ENCODE measurements at regions not wholly inside any gene's neighbourhood (a gene's known extent, or its start where the extent isn't known, plus 50 kb on each side); places are given as distances from the start of the nearest gene placed in this dataset.

GRCh38 chr6:3620389-3620788 lies 131.1 kb downstream of the PXDC1 start:
- no peak for TF ChIP-seq POLR2AphosphoS5 (IDR thresholded peaks at IDR 0.05)
- TF ChIP-seq EP300 (IDR thresholded peaks at IDR 0.05), result no peak

All from esophagus muscularis mucosa (tissue), 3 donors.